ENCODE measurements at regions not wholly inside any gene's neighbourhood (a gene's known extent, or its start where the extent isn't known, plus 50 kb on each side); places are given as distances from the start of the nearest gene placed in this dataset.

DNA sequence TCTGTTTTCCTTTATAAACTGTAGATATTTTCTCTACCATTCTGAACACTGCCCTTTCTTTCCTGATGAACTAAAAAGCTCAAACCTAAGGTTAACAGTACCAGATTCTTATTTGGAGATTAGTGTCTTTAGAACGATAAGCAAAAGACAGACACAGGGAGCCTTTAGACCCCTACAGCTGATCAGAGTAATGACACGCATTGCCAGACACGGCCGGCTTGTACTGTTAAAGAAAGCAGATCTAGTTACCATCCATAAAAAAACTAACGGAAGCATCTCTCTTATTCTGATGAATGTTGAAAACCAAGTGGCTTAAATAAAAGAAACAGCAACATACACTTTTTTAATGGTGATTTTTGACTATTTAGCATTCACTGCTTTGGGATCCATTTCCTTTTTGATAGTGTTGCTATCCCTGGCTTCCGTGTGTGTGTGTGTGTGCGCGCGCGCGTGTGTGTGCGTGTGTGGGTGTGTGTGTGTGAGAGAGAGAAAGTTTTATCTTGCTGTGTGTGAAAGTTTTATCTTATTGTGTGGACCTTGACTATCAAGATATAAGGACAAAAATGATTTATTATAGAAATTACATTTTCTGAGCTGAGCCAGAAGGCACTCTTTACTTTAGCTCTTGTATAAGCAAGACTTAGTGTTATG lies 95.6 kb upstream of the SLC35B3 start:
- no peak for DNase-seq (ENCODE audit: low read depth)

DNA sequence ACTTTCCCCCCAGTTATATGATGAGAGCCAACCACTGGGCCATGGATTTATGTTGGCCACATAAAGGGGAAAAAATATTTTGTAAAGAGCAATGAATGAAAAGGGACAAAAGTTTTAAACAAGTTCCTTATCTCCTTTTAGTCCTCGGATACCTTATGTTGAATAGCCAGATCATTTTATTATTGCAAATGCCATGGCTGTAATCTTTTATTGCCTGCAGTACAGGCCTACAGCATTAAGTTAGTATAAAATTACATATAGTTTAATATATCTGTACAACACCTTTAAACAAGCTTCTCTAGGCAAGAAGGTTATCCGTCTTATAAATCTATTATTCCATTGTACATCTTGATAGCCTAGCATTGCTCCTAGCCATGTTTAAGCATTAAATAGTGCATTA lies 93.9 kb upstream of the SLC35B3 start:
- no peak for DNase-seq (ENCODE audit: low read depth)

DNA sequence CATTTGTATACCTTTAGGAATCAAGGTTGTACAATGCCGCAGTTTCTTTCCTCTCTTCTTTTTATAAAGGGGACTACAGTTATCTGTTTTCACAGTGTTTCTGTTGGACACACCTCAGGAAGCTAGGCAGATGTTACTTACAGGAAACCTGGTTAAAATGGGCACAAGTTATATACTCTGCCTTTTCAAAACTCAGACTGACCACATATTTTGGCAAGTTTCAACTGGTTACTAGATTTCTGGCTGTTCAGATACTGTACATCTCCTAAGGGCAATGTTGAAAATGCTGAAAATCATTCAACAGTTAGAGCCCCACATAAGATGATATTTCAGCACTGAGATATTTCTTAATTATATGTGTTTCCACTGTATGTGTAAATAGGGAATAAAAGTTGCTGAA lies 92.5 kb upstream of the SLC35B3 start:
- DNase-seq (ENCODE audit: low read depth): no peak

DNA sequence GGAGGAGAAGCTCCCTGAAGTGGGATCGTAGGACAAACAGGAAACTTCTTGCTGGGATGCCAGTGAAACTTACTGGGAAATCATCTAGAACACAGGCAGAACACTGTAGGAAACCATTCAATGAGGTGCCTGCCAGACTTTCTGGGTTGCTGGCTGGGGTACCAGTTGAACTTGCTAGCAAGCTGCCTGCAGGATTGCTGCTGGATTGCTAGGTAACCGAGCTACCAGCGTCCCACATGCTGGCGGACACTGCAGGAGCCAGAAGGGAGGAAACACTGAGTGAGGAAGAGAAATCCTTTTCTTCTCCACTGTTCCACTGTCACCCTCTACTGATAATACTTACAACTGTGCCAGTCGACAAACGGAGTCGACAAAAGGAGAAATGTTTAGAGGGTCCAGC lies 91.3 kb upstream of the SLC35B3 start:
- DNase-seq (ENCODE audit: low read depth): no peak

DNA sequence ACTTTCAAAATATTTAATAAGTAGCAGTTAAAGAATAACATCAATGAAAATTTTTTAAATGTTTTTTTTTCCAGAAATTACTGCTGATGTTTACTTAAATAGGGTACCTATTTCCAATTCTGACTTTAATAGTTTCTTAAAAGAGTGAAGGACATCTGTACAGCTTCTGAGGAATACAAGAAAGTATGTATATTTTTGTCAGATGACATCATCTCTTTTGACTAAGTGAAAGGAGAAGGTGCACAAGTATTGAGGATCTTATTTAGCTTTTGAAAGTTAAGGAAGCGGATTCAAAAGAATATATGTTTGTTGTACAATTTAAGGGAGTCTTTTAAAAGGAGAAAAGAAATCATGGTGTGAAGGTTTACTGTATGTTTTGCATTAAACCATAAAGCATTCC lies 90.0 kb upstream of the SLC35B3 start:
- DNase-seq (ENCODE audit: low read depth): no peak

DNA sequence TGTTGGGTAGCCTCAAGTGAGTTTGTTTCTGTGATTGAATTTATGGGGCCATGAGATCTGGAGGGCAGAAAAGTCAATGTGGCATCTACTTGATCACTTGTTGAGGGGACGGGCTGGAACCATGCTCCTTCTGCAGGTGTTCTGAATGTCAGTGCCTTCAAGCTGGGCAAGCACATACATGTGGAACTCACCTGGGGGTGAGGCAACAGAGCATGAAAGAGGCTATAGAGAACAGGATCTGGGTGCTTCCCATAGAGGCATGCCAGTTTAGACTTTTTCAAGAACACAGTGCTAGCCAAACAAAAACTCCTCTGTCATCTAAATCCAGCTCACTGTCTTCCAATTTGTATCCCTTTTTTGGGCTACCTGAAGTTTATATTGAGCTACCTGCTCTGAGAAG lies 77.8 kb upstream of the SLC35B3 start:
- DNase-seq (ENCODE audit: low read depth): no peak

DNA sequence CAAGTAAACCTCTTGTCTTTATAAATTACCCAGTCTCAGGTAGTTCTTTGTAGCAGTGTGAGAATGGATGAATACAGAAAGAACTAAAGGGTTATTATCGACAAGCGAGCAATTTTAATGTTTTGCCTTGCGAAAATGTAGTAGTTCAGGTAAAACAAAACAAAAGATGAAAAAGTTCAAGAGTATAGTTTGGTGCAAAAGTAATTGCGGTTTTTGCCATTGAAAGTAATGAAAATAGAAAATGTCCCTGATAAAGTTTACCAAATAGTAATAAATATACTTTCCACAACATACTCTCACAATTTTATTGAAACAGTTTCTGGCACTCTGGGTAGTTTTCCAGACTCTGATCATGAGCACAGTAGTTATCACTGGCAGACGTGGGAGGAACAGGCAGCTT lies 71.9 kb upstream of the SLC35B3 start:
- no peak for DNase-seq (ENCODE audit: low read depth)

DNA sequence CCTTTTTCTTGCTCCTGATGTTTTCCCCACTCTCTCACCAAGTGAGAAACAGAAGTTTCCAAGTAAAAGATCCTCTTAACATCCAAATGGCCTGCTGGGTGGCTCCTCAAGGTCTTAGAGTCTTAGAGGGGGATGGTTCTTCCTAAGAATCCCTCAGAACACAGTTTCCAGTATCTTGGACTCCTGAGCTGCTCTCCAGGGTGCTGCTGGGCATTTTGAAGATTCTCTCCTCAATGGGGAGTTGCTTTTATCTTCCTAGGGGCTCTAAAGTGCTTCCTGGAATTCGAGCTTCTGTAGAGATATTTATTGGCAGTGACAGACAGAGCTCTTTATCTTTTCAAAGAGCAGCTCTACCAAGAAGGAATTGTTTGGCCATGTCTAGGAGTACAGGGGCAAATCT lies 70.8 kb upstream of the SLC35B3 start:
- no peak for DNase-seq (ENCODE audit: low read depth)

DNA sequence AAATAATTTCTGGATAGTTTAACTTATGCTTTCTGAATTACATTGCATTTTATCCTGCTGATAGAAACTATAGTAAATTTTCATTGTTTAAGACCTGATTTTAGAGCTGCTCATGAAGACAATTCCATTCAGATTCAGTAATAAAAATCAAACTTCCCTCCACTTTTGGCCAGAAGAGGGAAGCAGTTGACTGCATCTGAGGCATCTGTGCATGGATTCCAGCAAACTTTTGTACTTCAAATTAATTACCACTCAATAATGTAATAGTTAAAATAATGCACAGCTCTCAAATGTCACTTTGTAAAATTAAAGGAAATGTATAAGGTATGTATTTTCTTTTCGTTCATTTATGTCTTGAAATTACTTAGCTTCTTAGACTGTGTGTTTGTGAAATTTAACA lies 64.2 kb upstream of the SLC35B3 start:
- DNase-seq (ENCODE audit: low read depth): no peak

DNA sequence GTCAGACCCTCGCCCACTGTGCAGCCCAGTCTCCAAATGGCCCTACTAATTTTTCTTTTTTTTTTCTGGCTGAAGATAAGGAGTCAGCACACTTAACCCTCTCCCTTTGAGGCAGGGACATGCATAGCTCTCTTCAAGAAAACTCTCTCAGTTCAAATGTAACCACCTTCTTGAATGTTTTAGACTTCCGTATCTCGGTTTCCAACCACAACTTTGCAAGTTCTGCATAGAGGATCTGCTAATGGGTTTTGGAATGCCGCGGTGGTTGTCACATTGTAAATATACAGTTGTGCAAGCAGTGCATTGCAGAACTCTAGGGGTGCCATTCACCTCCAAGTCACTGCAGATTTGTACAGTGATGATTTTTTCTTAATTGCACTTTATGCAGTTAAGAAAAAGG lies 59.4 kb upstream of the SLC35B3 start:
- no peak for DNase-seq (ENCODE audit: low read depth)

DNA sequence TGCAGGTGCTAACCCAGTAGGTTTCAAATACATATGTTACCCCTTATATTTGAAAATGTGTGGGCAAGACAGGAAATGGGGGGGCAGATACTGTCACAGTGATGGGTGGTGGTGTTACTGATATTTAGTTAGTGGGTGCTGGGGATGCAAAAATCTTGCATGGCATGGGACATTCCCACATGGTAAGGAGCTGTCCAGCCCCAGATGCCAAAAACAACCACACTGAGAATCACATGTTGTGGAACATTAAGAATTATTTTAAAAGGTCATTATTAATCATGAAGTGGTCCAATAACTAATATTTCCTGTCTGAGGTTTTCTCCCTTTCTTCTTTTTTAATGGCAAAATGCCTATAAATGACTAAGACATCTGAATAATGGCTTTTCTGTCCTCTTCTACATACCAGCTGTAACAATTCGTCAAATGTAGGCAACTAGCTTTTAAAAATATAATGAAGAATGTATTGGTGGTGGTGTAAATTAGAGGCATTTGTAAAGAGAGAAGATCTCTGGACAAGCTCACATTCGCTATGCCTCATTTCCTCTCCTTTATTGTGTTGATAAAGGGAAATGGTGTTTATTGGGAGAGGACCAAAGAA lies 57.3 kb upstream of the SLC35B3 start:
- DNase-seq (ENCODE audit: low read depth): no peak
